SH-SY5Y (cell line): ENCODE measurements at regions not wholly inside any gene's neighbourhood (a gene's known extent, or its start where the extent isn't known, plus 50 kb on each side); places are given as distances from the start of the nearest gene placed in this dataset.

Source experiments
- GATA2 ChIP-seq: IDR thresholded peaks from 2 replicates; pipeline ENCODE4 v1.6.1; 2011; ENCODE audit warnings: mild to moderate bottlenecking, low read depth, low read length
- GATA3 ChIP-seq: IDR thresholded peaks from 2 replicates; pipeline ENCODE4 v1.6.1; 2011; ENCODE audit warnings: low read depth, mild to moderate bottlenecking, low read length, moderate library complexity

DNA sequence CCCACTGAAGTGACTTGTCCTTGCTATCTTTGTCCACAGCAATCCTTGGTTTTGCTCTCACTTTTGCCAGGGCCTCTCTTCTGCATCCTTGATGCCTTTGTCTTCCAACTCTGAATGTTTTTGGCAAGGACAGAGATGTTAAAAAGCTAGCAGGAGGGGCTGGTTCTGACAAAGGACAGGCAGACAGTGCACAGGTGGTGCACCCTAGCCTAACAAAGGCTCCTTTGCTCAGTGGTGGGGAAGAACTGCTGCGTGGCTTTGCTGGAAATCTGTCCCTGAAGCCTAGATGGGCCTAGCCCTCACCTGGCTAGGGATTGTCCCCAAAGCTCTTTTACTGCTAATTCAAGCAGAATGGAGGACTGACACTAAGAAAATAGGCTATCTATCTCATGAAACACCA lies 233.5 kb downstream of the MAN2A1 start:
- no peak for TF ChIP-seq GATA2
- TF ChIP-seq GATA3 = no peak
